K562 (cell line): ENCODE measurements at regions not wholly inside any gene's neighbourhood (a gene's known extent, or its start where the extent isn't known, plus 50 kb on each side); places are given as distances from the start of the nearest gene placed in this dataset.

Experiments
- BHLHE40 ChIP-seq: IDR thresholded peaks from 2 replicates; pipeline ENCODE4 v1.6.1; 2011; ENCODE audit warnings: low read length, improper control_type of control experiment
- CHAMP1 ChIP-seq: fragments of 450-650 bp; IDR thresholded peaks from 2 replicates; pipeline ENCODE4 v1.6.1; 2016; ENCODE audit warnings: mild to moderate bottlenecking
- CTCF ChIP-seq, 3 experiments: IDR thresholded peaks in 2 of 3; conservative IDR thresholded peaks in 1 of 3; 2 replicates each; pipeline ENCODE4 v1.5.1; 2011 to 2012; ENCODE audit warnings: low read length in 3 of 3, mild to moderate bottlenecking in 3 of 3, control low read depth in 2 of 3, improper control_type of control experiment in 1 of 3, inconsistent platforms in 1 of 3, low read depth in 1 of 3, mixed read lengths in 1 of 3, moderate library complexity in 1 of 3; ENCODE audit not compliant: insufficient read depth in 2 of 3
- DMBX1 ChIP-seq: fragments of 250-450 bp; sonication (Bioruptor Pico); IDR thresholded peaks from 2 replicates; pipeline ENCODE4 v1.8.0; 2022; ENCODE audit warnings: inconsistent platforms, mild to moderate bottlenecking, moderate library complexity, borderline replicate concordance
- E2F8 ChIP-seq: fragments of 450-650 bp; IDR thresholded peaks from 2 replicates; pipeline ENCODE4 v1.7.1; 2018; ENCODE audit warnings: mild to moderate bottlenecking, low read depth; ENCODE audit not compliant: partially characterized antibody
- HCFC1 ChIP-seq: IDR thresholded peaks from 2 replicates; pipeline ENCODE4 v1.6.1; 2012; ENCODE audit warnings: low read depth, low read length, improper control_type of control experiment
- MEF2A ChIP-seq: IDR thresholded peaks from 2 replicates; pipeline ENCODE4 v1.6.1; 2011; ENCODE audit warnings: low read depth, mild to moderate bottlenecking, low read length, moderate library complexity; ENCODE audit not compliant: control insufficient read depth
- MIER1 ChIP-seq: fragments of 450-650 bp; IDR thresholded peaks from 2 replicates; pipeline ENCODE4 v1.6.1; 2016; ENCODE audit warnings: antibody characterized with exemption, mild to moderate bottlenecking, low read depth
- NFXL1 ChIP-seq: fragments of 450-650 bp; formaldehyde crosslinking; IDR thresholded peaks from 2 replicates; pipeline ENCODE4 v1.4.0; 2021; ENCODE audit warnings: mild to moderate bottlenecking
- PCBP2 ChIP-seq: fragments of 200-400 bp; formaldehyde crosslinking; IDR thresholded peaks from 2 replicates; pipeline ENCODE4 v1.6.1; 2018; ENCODE audit warnings: low read length, low read depth, mild to moderate bottlenecking, moderate library complexity; ENCODE audit not compliant: poor library complexity, severe bottlenecking
- RBM14 ChIP-seq: fragments of 200-400 bp; formaldehyde crosslinking; IDR thresholded peaks from 2 replicates; pipeline ENCODE4 v1.6.1; 2018; ENCODE audit warnings: low read depth, mild to moderate bottlenecking, low read length, moderate library complexity, borderline replicate concordance; ENCODE audit not compliant: insufficient read depth
- THRA ChIP-seq: fragments of 450-650 bp; IDR thresholded peaks from 2 replicates; pipeline ENCODE4 v1.6.1; 2017; ENCODE audit warnings: mild to moderate bottlenecking, moderate library complexity
- ZKSCAN8 ChIP-seq: fragments of 200-800 bp; sonication (Bioruptor generic); IDR thresholded peaks from 2 replicates; pipeline ENCODE4 v1.6.1; 2016; ENCODE audit warnings: missing genetic modification characterization, missing compliant biosample characterization
- ZNF134 ChIP-seq: fragments of 250-450 bp; sonication (Bioruptor Pico); conservative IDR thresholded peaks from 2 replicates; pipeline ENCODE4 v1.4.0; 2020
- ZNF384 ChIP-seq: IDR thresholded peaks from 2 replicates; pipeline ENCODE4 v1.6.1; 2012; ENCODE audit warnings: low read depth, low read length, improper control_type of control experiment
- ZNF507 ChIP-seq: conservative IDR thresholded peaks from 2 replicates; pipeline ENCODE4 v1.6.1; 2017; ENCODE audit warnings: missing genetic modification characterization, missing compliant biosample characterization
- ZNF512 ChIP-seq: IDR thresholded peaks from 2 replicates; pipeline ENCODE4 v1.6.1; 2016; ENCODE audit warnings: missing genetic modification characterization, missing compliant biosample characterization

GRCh38 chr1:29379443-29380073 is 143.2 kb downstream of the PTPRU start (continued):
- TF ChIP-seq ZNF134 (CRISPR knock-in tag) = no peak
- TF ChIP-seq HCFC1 = peak; percentile 44; the same call in 1 of the 2 replicates
- peak; percentile 48; the same call in 1 of the 2 replicates for TF ChIP-seq BHLHE40
- no peak for TF ChIP-seq NFXL1 (CRISPR knock-in tag)
- TF ChIP-seq THRA = no peak
- TF ChIP-seq ZNF512 (tag) = no peak
- no peak for TF ChIP-seq PCBP2
- no peak for TF ChIP-seq ZKSCAN8 (CRISPR knock-in tag)
- 0 out of 2 replicates have a peak, but pooled peaks have one; percentile 58 for TF ChIP-seq CHAMP1
- TF ChIP-seq E2F8 = peak; percentile 66
- peak; percentile 73; the same call in 1 of the 2 replicates for TF ChIP-seq MIER1
- 0 out of 2 replicates have a peak, but pooled peaks have one; percentile 44 for TF ChIP-seq DMBX1 (CRISPR knock-in tag)
- TF ChIP-seq CTCF (IDR thresholded peaks at IDR 0.05 in 2 of 3, conservative IDR thresholded peaks at IDR 0.05 in 1 of 3; ENCODE audit: insufficient read depth in 2 of 3, low read depth in 1 of 3, low read length in 3 of 3) = peak; percentile 85 to 95 (median 88)
- peak; percentile 41; the same call in 1 of the 2 replicates for TF ChIP-seq ZNF384
- TF ChIP-seq RBM14 = no peak
- TF ChIP-seq MEF2A = 0 out of 2 replicates have a peak, but pooled peaks have one; percentile 10
- no peak for TF ChIP-seq ZNF507 (tag)
